ENCODE measurements at regions not wholly inside any gene's neighbourhood (a gene's known extent, or its start where the extent isn't known, plus 50 kb on each side); places are given as distances from the start of the nearest gene placed in this dataset.

- TF ChIP-seq TEAD4 (IDR thresholded peaks at IDR 0.05): peak; percentile 67
- no peak for TF ChIP-seq NFIC (IDR thresholded peaks at IDR 0.05)
- no peak for TF ChIP-seq TAF1 (IDR thresholded peaks at IDR 0.05; ENCODE audit: low read depth)
- peak; percentile 73 for TF ChIP-seq YY1 (IDR thresholded peaks at IDR 0.05; ENCODE audit: low read depth)
- TF ChIP-seq REST (IDR thresholded peaks at IDR 0.05; ENCODE audit: low read depth): no peak
- no peak for TF ChIP-seq ZBTB7A (IDR thresholded peaks at IDR 0.05; ENCODE audit: low read depth)
- no peak for TF ChIP-seq EGR1 (IDR thresholded peaks at IDR 0.05)
- no peak for TF ChIP-seq USF1 (IDR thresholded peaks at IDR 0.05)
- TF ChIP-seq RAD21 (IDR thresholded peaks at IDR 0.05; ENCODE audit: low read depth): no peak
- no peak for TF ChIP-seq CREB1 (IDR thresholded peaks at IDR 0.05; ENCODE audit: low read depth)
- TF ChIP-seq FOXM1 (IDR thresholded peaks at IDR 0.05; ENCODE audit: borderline replicate concordance, low read depth): no peak
- TF ChIP-seq EP300 (IDR thresholded peaks at IDR 0.05; ENCODE audit: borderline replicate concordance): no peak
Measured at GRCh38 chr6:150767571-150768018, 97.9 kb upstream of the MTHFD1L start.

GRCh38 chr6:150770637-150771036, 94.9 kb upstream of the MTHFD1L start:
- peak; percentile 68 for TF ChIP-seq CEBPB (IDR thresholded peaks at IDR 0.05)
- no peak for TF ChIP-seq EP300 (IDR thresholded peaks at IDR 0.05; ENCODE audit: borderline replicate concordance)

- no peak for TF ChIP-seq TAF1 (IDR thresholded peaks at IDR 0.05; ENCODE audit: low read depth)
- TF ChIP-seq USF1 (IDR thresholded peaks at IDR 0.05): no peak
- TF ChIP-seq CREB1 (IDR thresholded peaks at IDR 0.05; ENCODE audit: low read depth): no peak
- TF ChIP-seq TCF12 (IDR thresholded peaks at IDR 0.05; ENCODE audit: low read depth): no peak
- no peak for TF ChIP-seq MAX (IDR thresholded peaks at IDR 0.05)
- no peak for TF ChIP-seq CEBPB (IDR thresholded peaks at IDR 0.05)
- TF ChIP-seq EGR1 (IDR thresholded peaks at IDR 0.05): no peak
- no peak for TF ChIP-seq ZBTB7A (IDR thresholded peaks at IDR 0.05; ENCODE audit: low read depth)
- TF ChIP-seq YY1 (IDR thresholded peaks at IDR 0.05; ENCODE audit: low read depth): no peak
- no peak for TF ChIP-seq FOXM1 (IDR thresholded peaks at IDR 0.05; ENCODE audit: borderline replicate concordance, low read depth)
Measured at GRCh38 chr6:150773969-150774368, 91.5 kb upstream of the MTHFD1L start.

GRCh38 chr6:150775415-150776203, 89.9 kb upstream of the MTHFD1L start:
- TF ChIP-seq RAD21 (IDR thresholded peaks at IDR 0.05; ENCODE audit: low read depth) (no peak), TCF12 (IDR thresholded peaks at IDR 0.05; ENCODE audit: low read depth) (no peak), FOXM1 (IDR thresholded peaks at IDR 0.05; ENCODE audit: borderline replicate concordance, low read depth) (0 out of 2 replicates have a peak, but pooled peaks have one; percentile 32), EP300 (IDR thresholded peaks at IDR 0.05; ENCODE audit: borderline replicate concordance) (no peak), ZBTB7A (IDR thresholded peaks at IDR 0.05; ENCODE audit: low read depth) (no peak), CREB1 (IDR thresholded peaks at IDR 0.05; ENCODE audit: low read depth) (no peak), YY1 (IDR thresholded peaks at IDR 0.05; ENCODE audit: low read depth) (no peak), TAF1 (IDR thresholded peaks at IDR 0.05; ENCODE audit: low read depth) (no peak), TEAD4 (IDR thresholded peaks at IDR 0.05) (0 out of 2 replicates have a peak, but pooled peaks have one; percentile 14), CEBPB (IDR thresholded peaks at IDR 0.05) (peak; percentile 83), MAX (IDR thresholded peaks at IDR 0.05) (peak; percentile 45; the same call in 1 of the 2 replicates), REST (IDR thresholded peaks at IDR 0.05; ENCODE audit: low read depth) (no peak)

GRCh38 chr6:150777736-150778135, 87.8 kb upstream of the MTHFD1L start:
- TF ChIP-seq TEAD4 (IDR thresholded peaks at IDR 0.05) (no peak), ZBTB7A (IDR thresholded peaks at IDR 0.05; ENCODE audit: low read depth) (no peak), CREB1 (IDR thresholded peaks at IDR 0.05; ENCODE audit: low read depth) (no peak), YY1 (IDR thresholded peaks at IDR 0.05; ENCODE audit: low read depth) (no peak), TAF1 (IDR thresholded peaks at IDR 0.05; ENCODE audit: low read depth) (no peak), NFIC (IDR thresholded peaks at IDR 0.05) (no peak), RAD21 (IDR thresholded peaks at IDR 0.05; ENCODE audit: low read depth) (no peak), FOXM1 (IDR thresholded peaks at IDR 0.05; ENCODE audit: borderline replicate concordance, low read depth) (no peak), CEBPB (IDR thresholded peaks at IDR 0.05) (no peak), MAX (IDR thresholded peaks at IDR 0.05) (no peak), TCF12 (IDR thresholded peaks at IDR 0.05; ENCODE audit: low read depth) (no peak), REST (IDR thresholded peaks at IDR 0.05; ENCODE audit: low read depth) (no peak), EP300 (IDR thresholded peaks at IDR 0.05; ENCODE audit: borderline replicate concordance) (no peak), EGR1 (IDR thresholded peaks at IDR 0.05) (no peak), USF1 (IDR thresholded peaks at IDR 0.05) (no peak)
